Tibial artery (tissue), 4 donors: ENCODE measurements at regions not wholly inside any gene's neighbourhood (a gene's known extent, or its start where the extent isn't known, plus 50 kb on each side); places are given as distances from the start of the nearest gene placed in this dataset.
A peak's percentile ranks its signal among the peaks of the same experiment; 100 is the strongest.

Experiments
- DNase-seq, 2 donors: peaks; one replicate each; pipeline ENCODE4 v3.0.0-alpha.2; 2019
- H3K27ac ChIP-seq, 2 donors: fragments of 200-600 bp; sonication (generic) in 1 of 2; 1 replicate in 1 of 2; 2 replicates in 1 of 2; pipeline ENCODE4 v1.5.1; 2018 to 2019; ENCODE audit warnings: mild to moderate bottlenecking in 1 of 2
- H3K27me3 ChIP-seq, 2 donors: fragments of 200-600 bp; sonication (generic) in 1 of 2; one replicate each; pipeline versions ENCODE4 v1.5.1 to v1.6.0; 2016 to 2019
- H3K36me3 ChIP-seq, 3 donors: fragments of 200-600 bp; sonication (generic) in 2 of 3; one replicate each; pipeline ENCODE4 v1.5.1; 2016 to 2019; ENCODE audit warnings: mild to moderate bottlenecking in 2 of 3
- H3K4me1 ChIP-seq, 4 donors: fragments of 200-600 bp; sonication (generic) in 2 of 4; 1 replicate in 3 of 4; 2 replicates in 1 of 4; pipeline ENCODE4 v1.5.1; 2016 to 2019
- H3K4me3 ChIP-seq, 2 donors: fragments of 200-600 bp; sonication (generic) in 1 of 2; 1 replicate in 1 of 2; 2 replicates in 1 of 2; pipeline ENCODE4 v1.5.1; 2018 to 2019; ENCODE audit warnings: mild to moderate bottlenecking in 2 of 2
- H3K9me3 ChIP-seq, 3 donors: fragments of 200-600 bp; sonication (generic) in 1 of 3; one replicate each; pipeline ENCODE4 v1.5.1; 2016 to 2019
- CTCF ChIP-seq, 2 experiments: fragments of 200-600 bp in 1 of 2; fragments of 450-650 bp in 1 of 2; IDR thresholded peaks; one replicate each; pipeline ENCODE4 v1.5.1; 2017 to 2019; ENCODE audit warnings: antibody characterized with exemption in 2 of 2, mild to moderate bottlenecking in 1 of 2, moderate library complexity in 1 of 2
- intact Hi-C: fragments of 100-400 bp; cut with DNase I; formaldehyde crosslinking; loops from one replicate; pipeline ENCODE4 v1.15.0; 2023; ENCODE audit warnings: low total_unique reads

GRCh38 chr2:41943159-41943558 is 104.7 kb upstream of the PKDCC start:
- no peak for TF ChIP-seq CTCF (IDR thresholded peaks at IDR 0.05)

DNA sequence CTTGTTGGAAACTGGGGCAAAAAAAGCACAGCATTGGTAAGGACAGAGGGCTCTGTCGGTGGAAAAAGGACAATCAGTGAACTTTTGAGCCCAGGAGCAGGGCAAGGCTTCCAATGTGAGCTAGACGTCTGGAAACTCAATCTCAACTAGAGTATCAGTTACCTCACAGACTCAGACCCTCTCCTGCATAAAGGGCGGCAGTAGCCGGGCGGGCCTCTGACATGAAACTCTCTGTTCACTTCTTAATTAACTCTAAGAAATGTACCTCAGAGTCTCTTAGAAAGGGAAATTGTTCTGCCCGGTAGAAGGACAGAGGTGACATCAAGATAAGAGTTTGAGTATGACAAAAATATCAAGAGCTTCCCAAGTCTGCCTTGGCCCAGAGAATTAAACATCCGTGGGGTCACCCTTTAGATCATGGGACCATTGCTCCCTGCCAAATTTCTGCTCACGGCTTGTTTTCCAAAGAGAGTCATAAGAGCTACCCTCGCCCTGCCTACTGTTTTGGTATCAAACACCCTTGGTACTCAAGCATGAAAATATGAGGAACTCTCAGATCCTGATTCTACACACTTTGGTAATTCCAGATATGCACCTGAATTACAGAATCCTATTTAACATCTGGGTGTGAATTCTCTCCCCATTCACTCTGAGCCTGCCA is 103.5 kb upstream of the PKDCC start:
- H3K27me3 ChIP-seq = no peaks in the 10 kb centered on the region
- TF ChIP-seq CTCF (IDR thresholded peaks at IDR 0.05) = no peak
- intact Hi-C loops = no loop called here
- peak in 1 of 2 donors; percentile 57 for DNase-seq
- no peaks in the 10 kb centered on the region for H3K9me3 ChIP-seq
- no peak overlapping the region for H3K4me3 ChIP-seq
- peaks cover 0 to 61% (median 12%) of the 10 kb centered on the region in 4 donors for H3K4me1 ChIP-seq
- peak overlapping the region in 1 of 2 donors; percentile 30 for H3K27ac ChIP-seq
- no peaks in the 10 kb centered on the region for H3K36me3 ChIP-seq

More at GRCh38 chr2:41943159-41943558, 104.7 kb upstream of the PKDCC start:
- Histone ChIP-seq H3K4me1 (peaks cover 0 to 67% (median 15%) of the 10 kb centered on the region in 4 donors), H3K9me3 (no peaks in the 10 kb centered on the region), H3K27me3 (no peaks in the 10 kb centered on the region), H3K27ac (peak overlapping the region in 1 of 2 donors; percentile 30), H3K4me3 (no peak overlapping the region), H3K36me3 (no peaks in the 10 kb centered on the region)
- intact Hi-C loops = no loop called here
- DNase-seq = peak in 1 of 2 donors; percentile 9

DNA sequence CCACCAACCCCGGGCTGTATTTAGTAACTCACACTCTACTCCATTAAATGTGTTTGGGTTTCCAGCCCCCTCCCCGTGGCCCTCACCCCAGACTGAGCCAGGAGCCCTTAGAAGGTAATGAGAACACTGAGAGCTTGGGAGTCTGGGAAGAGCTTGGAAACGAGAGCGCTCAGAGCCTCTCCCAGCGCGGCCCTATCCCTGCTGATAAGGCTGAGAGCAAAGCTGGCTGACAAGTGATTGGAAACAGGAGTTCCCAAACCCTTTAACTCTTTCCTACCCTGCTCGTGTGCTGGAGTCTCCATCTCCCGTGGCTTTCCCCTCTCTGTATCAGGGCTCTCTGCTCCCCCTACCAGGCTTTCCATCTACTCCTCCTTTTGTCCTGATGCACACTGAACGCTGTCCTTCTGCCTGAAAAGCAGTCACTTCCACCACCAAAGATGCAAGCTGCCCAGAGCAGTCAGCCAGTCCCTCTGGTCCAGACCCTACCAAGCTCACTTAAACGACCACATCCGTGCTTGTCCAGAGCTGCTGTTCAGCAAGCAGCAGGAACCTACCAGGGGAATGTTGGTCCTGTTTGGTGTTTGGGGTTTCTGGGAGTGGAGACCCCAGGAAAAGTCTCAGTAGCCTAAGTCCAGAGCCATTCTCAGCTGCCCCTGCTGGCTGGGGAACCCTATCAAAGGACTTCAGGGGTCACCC is 100.0 kb upstream of the PKDCC start:
- intact Hi-C loops = no loop called here
- DNase-seq = no peak
- no peaks in the 10 kb centered on the region for H3K9me3 ChIP-seq
- H3K27me3 ChIP-seq = no peaks in the 10 kb centered on the region
- peak overlapping the region in 1 of 2 donors; percentile 9 for H3K27ac ChIP-seq
- H3K36me3 ChIP-seq = no peaks in the 10 kb centered on the region
- peaks cover 0 to 48% (median 8%) of the 10 kb centered on the region in 4 donors for H3K4me1 ChIP-seq
- TF ChIP-seq CTCF (IDR thresholded peaks at IDR 0.05) = no peak
- H3K4me3 ChIP-seq = no peak overlapping the region

DNA sequence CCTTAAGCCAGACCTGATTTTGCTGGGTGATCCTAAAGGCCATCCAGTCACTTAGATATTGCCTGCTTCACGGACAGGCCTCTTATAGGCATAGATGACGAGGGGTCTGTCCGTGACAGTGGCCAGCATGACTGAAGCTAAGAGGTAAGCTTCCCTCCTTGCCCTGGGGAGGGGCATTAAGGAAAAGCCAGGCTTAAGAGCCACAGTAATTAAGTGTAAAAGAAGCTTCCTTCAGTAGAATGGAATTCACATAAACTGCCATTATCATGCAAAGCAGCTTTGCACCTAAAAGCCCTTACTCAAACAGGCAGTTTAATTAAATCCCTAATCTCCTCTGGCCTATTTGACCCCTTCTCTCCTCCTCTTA is 99.4 kb upstream of the PKDCC start:
- Histone ChIP-seq H3K27ac (no peak overlapping the region), H3K27me3 (no peaks in the 10 kb centered on the region), H3K4me1 (peaks cover 0 to 45% (median 8%) of the 10 kb centered on the region in 4 donors), H3K9me3 (no peaks in the 10 kb centered on the region), H3K36me3 (no peaks in the 10 kb centered on the region), H3K4me3 (no peak overlapping the region)
- no peak for DNase-seq
- no peak for TF ChIP-seq CTCF (IDR thresholded peaks at IDR 0.05)
- intact Hi-C loops = no loop called here

GRCh38 chr2:41949091-41949882 is 98.5 kb upstream of the PKDCC start:
- Histone ChIP-seq H3K4me1 (peaks cover 0 to 36% (median 8%) of the 10 kb centered on the region in 4 donors), H3K36me3 (no peaks in the 10 kb centered on the region), H3K4me3 (no peak overlapping the region), H3K9me3 (no peaks in the 10 kb centered on the region), H3K27me3 (no peaks in the 10 kb centered on the region), H3K27ac (no peak overlapping the region)
- DNase-seq = no peak
- TF ChIP-seq CTCF (IDR thresholded peaks at IDR 0.05) = no peak
- intact Hi-C loops = no loop called here
